GM23338 (cell line): ENCODE measurements at regions not wholly inside any gene's neighbourhood (a gene's known extent, or its start where the extent isn't known, plus 50 kb on each side); places are given as distances from the start of the nearest gene placed in this dataset.

Experiments
- ATAC-seq: fragments of 200-7000 bp; cut with Tn5 transposase; 3 replicates; pipeline ENCODE4 v1.9.1; 2020
- DNase-seq: peaks from one replicate; pipeline ENCODE4 v3.0.0-alpha.2; 2015; ENCODE audit warnings: low spot score
- H2AFZ ChIP-seq: fragments of 200-600 bp; sonication (generic); 2 replicates; pipeline ENCODE4 v1.8.0; 2016; ENCODE audit warnings: antibody characterized with exemption, mild to moderate bottlenecking, moderate library complexity
- H3F3A ChIP-seq: fragments of 200-600 bp; sonication (generic); replicated peaks from 2 replicates; pipeline ENCODE4 v1.8.0; 2017; ENCODE audit warnings: antibody characterized with exemption, mixed run types, low read depth
- H3K27ac ChIP-seq: fragments of 200-600 bp; sonication (generic); 2 replicates; pipeline ENCODE4 v1.6.1; 2016; ENCODE audit warnings: low read depth
- H3K27me3 ChIP-seq: fragments of 200-600 bp; sonication (generic); 2 replicates; pipeline ENCODE4 v1.8.0; 2016; ENCODE audit warnings: mild to moderate bottlenecking, mixed run types, moderate library complexity; ENCODE audit not compliant: insufficient read depth
- H3K36me3 ChIP-seq: fragments of 200-600 bp; sonication (generic); 2 replicates; pipeline ENCODE4 v1.8.0; 2016; ENCODE audit warnings: mild to moderate bottlenecking; ENCODE audit not compliant: insufficient read depth
- H3K4me1 ChIP-seq: fragments of 200-600 bp; sonication (generic); 2 replicates; pipeline ENCODE4 v1.8.0; 2016; ENCODE audit warnings: mild to moderate bottlenecking, moderate library complexity; ENCODE audit not compliant: insufficient read depth
- H3K4me2 ChIP-seq: fragments of 200-600 bp; sonication (generic); 2 replicates; pipeline ENCODE4 v1.7.1; 2017; ENCODE audit warnings: mixed run types
- H3K4me3 ChIP-seq: fragments of 200-600 bp; sonication (generic); 2 replicates; pipeline ENCODE4 v1.6.1; 2016; ENCODE audit warnings: mixed run types
- H3K79me2 ChIP-seq: fragments of 200-600 bp; sonication (generic); replicated peaks from 2 replicates; pipeline ENCODE4 v1.8.0; 2017; ENCODE audit warnings: mild to moderate bottlenecking; ENCODE audit not compliant: insufficient read depth
- H3K9me2 ChIP-seq: fragments of 200-600 bp; sonication (generic); 2 replicates; pipeline ENCODE4 v1.8.0; 2017; ENCODE audit not compliant: insufficient read depth
- H4K20me1 ChIP-seq: fragments of 200-600 bp; sonication (generic); replicated peaks from 2 replicates; pipeline ENCODE4 v1.8.0; 2017; ENCODE audit warnings: mild to moderate bottlenecking; ENCODE audit not compliant: insufficient read depth
- H3K27ac Mint-ChIP-seq: 2 replicates; pipeline ENCODE4 v1.8.0; 2020; ENCODE audit warnings: inconsistent platforms, mild to moderate bottlenecking, moderate library complexity, mixed read lengths
- H3K27me3 Mint-ChIP-seq: 3 replicates; pipeline ENCODE4 v1.8.0; 2022; ENCODE audit warnings: low read depth, mild to moderate bottlenecking, moderate library complexity, mixed read lengths, inconsistent platforms; ENCODE audit not compliant: insufficient read depth, poor library complexity
- H3K36me3 Mint-ChIP-seq: 3 replicates; pipeline ENCODE4 v1.8.0; 2021; ENCODE audit warnings: low read depth, mild to moderate bottlenecking, inconsistent platforms, moderate library complexity, mixed read lengths
- H3K4me1 Mint-ChIP-seq: 3 replicates; pipeline ENCODE4 v1.8.0; 2020; ENCODE audit warnings: mild to moderate bottlenecking, inconsistent platforms, mixed read lengths
- H3K4me3 Mint-ChIP-seq: 3 replicates; pipeline ENCODE4 v1.8.0; 2021; ENCODE audit warnings: moderate library complexity, mild to moderate bottlenecking, inconsistent platforms, mixed read lengths
- H3K9me3 Mint-ChIP-seq: 3 replicates; pipeline ENCODE4 v1.8.0; 2020; ENCODE audit warnings: moderate library complexity, mild to moderate bottlenecking, inconsistent platforms, mixed read lengths
- CREB1 ChIP-seq: fragments of 250-450 bp; sonication (Bioruptor Pico); IDR thresholded peaks from 2 replicates; pipeline ENCODE4 v1.5.0; 2020; ENCODE audit warnings: low read depth, mild to moderate bottlenecking, moderate library complexity
- EZH2 ChIP-seq: fragments of 200-600 bp; sonication (generic); IDR thresholded peaks from one replicate; pipeline ENCODE4 v1.8.0; 2017; ENCODE audit warnings: antibody characterized with exemption, mild to moderate bottlenecking, low read depth; ENCODE audit not compliant: unreplicated experiment
- EZH2phosphoT487 ChIP-seq: fragments of 200-600 bp; sonication (generic); IDR thresholded peaks from one replicate; pipeline ENCODE4 v1.8.1; 2018; ENCODE audit warnings: antibody characterized with exemption; ENCODE audit not compliant: unreplicated experiment
- JUNB ChIP-seq: IDR thresholded peaks from one replicate; pipeline ENCODE4 v1.6.1; 2016; ENCODE audit warnings: antibody characterized with exemption; ENCODE audit not compliant: unreplicated experiment
- NANOG ChIP-seq: IDR thresholded peaks from 2 replicates; pipeline ENCODE4 v1.6.1; 2016; ENCODE audit warnings: antibody characterized with exemption, borderline replicate concordance
- POLR2AphosphoS5 ChIP-seq: IDR thresholded peaks from 2 replicates; pipeline ENCODE4 v1.6.1; 2016; ENCODE audit warnings: antibody characterized with exemption, low read depth
- STAT1 ChIP-seq: IDR thresholded peaks from one replicate; pipeline ENCODE4 v1.6.1; 2016; ENCODE audit warnings: antibody characterized with exemption; ENCODE audit not compliant: unreplicated experiment
- ZNF114 ChIP-seq: fragments of 250-450 bp; sonication (Bioruptor Pico); IDR thresholded peaks from 2 replicates; pipeline ENCODE4 v1.5.0; 2020; ENCODE audit warnings: mild to moderate bottlenecking, moderate library complexity
- ZNF331 ChIP-seq: fragments of 250-450 bp; sonication (Bioruptor Pico); IDR thresholded peaks from 2 replicates; pipeline ENCODE4 v1.5.0; 2020; ENCODE audit warnings: low read depth, mild to moderate bottlenecking, moderate library complexity
- TF ChIP-seq, protein P1 (sequence below): IDR thresholded peaks from 2 replicates; pipeline ENCODE4 v1.6.1; 2016; ENCODE audit warnings: antibody characterized with exemption
- TF ChIP-seq, protein P2 (sequence below), 2 experiments: fragments of 200-600 bp in 1 of 2; sonication (generic) in 1 of 2; conservative IDR thresholded peaks; 2 replicates each; pipeline versions ENCODE4 v1.5.1 to v1.6.1; 2016 to 2017; ENCODE audit warnings: antibody characterized with exemption in 2 of 2, low read depth in 2 of 2, mild to moderate bottlenecking in 2 of 2, moderate library complexity in 1 of 2
- TF ChIP-seq, protein P3 (sequence below): IDR thresholded peaks from one replicate; pipeline ENCODE4 v1.6.1; 2018; ENCODE audit warnings: antibody characterized with exemption; ENCODE audit not compliant: unreplicated experiment
- TF ChIP-seq, protein P4 (sequence below): fragments of 250-450 bp; sonication (Bioruptor Pico); IDR thresholded peaks from 2 replicates; pipeline ENCODE4 v1.5.0; 2020; ENCODE audit warnings: mild to moderate bottlenecking, moderate library complexity

DNA sequence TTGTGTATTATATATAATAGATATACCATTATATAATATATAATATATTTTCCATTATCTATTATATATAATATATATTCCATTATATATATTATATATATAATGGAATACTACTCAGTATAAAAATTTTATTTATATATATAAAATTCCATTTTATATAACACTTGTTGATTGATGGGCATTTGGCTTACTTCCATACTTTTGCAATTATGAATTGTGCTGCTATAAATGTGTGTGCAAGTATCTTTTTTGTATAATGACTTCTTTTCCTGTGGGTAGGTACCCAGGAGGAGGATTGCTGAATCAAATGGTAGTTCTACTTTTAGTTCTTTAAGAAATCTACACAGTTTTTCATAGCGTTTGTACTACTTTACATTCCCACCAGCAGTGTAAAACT lies 1211.1 kb downstream of the NCAM2 start (continued):
- TF ChIP-seq, protein P1, sequence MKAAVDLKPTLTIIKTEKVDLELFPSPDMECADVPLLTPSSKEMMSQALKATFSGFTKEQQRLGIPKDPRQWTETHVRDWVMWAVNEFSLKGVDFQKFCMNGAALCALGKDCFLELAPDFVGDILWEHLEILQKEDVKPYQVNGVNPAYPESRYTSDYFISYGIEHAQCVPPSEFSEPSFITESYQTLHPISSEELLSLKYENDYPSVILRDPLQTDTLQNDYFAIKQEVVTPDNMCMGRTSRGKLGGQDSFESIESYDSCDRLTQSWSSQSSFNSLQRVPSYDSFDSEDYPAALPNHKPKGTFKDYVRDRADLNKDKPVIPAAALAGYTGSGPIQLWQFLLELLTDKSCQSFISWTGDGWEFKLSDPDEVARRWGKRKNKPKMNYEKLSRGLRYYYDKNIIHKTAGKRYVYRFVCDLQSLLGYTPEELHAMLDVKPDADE: no peak

DNA sequence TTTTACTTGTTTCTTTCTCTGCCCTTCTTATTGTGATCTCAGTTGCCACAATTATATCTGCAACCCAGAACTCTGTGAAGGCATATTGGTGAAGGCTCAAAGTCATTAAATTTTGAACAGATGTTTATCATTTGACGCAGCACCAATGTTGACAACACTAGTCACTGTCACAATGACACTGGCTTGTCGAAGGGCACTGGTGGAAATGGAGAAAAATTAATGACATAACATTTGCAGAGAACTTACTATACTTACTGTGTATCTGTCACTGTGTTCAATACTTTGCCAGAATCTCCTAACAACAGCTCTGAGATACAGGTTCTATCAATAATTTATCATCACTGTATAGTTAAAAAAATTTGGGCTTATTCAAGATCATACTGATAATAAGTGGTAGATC lies 1213.7 kb downstream of the NCAM2 start:
- no peak overlapping the region for H3K4me3 Mint-ChIP-seq
- ATAC-seq: no peak
- H3K79me2 ChIP-seq: no peaks in the 10 kb centered on the region
- no peaks in the 10 kb centered on the region for H3K4me1 ChIP-seq
- H3K9me3 Mint-ChIP-seq: no peaks in the 10 kb centered on the region
- H3K27ac ChIP-seq: no peak overlapping the region
- peaks cover 1% of the 10 kb centered on the region for H3K27me3 Mint-ChIP-seq
- no peak overlapping the region for H3K27ac Mint-ChIP-seq
- no peaks in the 10 kb centered on the region for H3F3A ChIP-seq
- no peak overlapping the region for H2AFZ ChIP-seq
- H3K4me1 Mint-ChIP-seq: no peaks in the 10 kb centered on the region
- no peaks in the 10 kb centered on the region for H3K36me3 Mint-ChIP-seq
- H4K20me1 ChIP-seq: no peaks in the 10 kb centered on the region
- TF ChIP-seq POLR2AphosphoS5 (no peak), EZH2 (no peak), STAT1 (no peak), CREB1 (no peak), ZNF331 (CRISPR knock-in tag) (no peak), NANOG (no peak), JUNB (no peak), ZNF114 (CRISPR knock-in tag) (no peak), EZH2phosphoT487 (no peak)
- TF ChIP-seq, protein P2, sequence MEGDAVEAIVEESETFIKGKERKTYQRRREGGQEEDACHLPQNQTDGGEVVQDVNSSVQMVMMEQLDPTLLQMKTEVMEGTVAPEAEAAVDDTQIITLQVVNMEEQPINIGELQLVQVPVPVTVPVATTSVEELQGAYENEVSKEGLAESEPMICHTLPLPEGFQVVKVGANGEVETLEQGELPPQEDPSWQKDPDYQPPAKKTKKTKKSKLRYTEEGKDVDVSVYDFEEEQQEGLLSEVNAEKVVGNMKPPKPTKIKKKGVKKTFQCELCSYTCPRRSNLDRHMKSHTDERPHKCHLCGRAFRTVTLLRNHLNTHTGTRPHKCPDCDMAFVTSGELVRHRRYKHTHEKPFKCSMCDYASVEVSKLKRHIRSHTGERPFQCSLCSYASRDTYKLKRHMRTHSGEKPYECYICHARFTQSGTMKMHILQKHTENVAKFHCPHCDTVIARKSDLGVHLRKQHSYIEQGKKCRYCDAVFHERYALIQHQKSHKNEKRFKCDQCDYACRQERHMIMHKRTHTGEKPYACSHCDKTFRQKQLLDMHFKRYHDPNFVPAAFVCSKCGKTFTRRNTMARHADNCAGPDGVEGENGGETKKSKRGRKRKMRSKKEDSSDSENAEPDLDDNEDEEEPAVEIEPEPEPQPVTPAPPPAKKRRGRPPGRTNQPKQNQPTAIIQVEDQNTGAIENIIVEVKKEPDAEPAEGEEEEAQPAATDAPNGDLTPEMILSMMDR (conservative IDR thresholded peaks at IDR 0.05; ENCODE audit: low read depth in 2 of 2): no peak
- TF ChIP-seq, protein P3, sequence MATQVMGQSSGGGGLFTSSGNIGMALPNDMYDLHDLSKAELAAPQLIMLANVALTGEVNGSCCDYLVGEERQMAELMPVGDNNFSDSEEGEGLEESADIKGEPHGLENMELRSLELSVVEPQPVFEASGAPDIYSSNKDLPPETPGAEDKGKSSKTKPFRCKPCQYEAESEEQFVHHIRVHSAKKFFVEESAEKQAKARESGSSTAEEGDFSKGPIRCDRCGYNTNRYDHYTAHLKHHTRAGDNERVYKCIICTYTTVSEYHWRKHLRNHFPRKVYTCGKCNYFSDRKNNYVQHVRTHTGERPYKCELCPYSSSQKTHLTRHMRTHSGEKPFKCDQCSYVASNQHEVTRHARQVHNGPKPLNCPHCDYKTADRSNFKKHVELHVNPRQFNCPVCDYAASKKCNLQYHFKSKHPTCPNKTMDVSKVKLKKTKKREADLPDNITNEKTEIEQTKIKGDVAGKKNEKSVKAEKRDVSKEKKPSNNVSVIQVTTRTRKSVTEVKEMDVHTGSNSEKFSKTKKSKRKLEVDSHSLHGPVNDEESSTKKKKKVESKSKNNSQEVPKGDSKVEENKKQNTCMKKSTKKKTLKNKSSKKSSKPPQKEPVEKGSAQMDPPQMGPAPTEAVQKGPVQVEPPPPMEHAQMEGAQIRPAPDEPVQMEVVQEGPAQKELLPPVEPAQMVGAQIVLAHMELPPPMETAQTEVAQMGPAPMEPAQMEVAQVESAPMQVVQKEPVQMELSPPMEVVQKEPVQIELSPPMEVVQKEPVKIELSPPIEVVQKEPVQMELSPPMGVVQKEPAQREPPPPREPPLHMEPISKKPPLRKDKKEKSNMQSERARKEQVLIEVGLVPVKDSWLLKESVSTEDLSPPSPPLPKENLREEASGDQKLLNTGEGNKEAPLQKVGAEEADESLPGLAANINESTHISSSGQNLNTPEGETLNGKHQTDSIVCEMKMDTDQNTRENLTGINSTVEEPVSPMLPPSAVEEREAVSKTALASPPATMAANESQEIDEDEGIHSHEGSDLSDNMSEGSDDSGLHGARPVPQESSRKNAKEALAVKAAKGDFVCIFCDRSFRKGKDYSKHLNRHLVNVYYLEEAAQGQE: no peak
- TF ChIP-seq, protein P1: no peak
- TF ChIP-seq, protein P4, sequence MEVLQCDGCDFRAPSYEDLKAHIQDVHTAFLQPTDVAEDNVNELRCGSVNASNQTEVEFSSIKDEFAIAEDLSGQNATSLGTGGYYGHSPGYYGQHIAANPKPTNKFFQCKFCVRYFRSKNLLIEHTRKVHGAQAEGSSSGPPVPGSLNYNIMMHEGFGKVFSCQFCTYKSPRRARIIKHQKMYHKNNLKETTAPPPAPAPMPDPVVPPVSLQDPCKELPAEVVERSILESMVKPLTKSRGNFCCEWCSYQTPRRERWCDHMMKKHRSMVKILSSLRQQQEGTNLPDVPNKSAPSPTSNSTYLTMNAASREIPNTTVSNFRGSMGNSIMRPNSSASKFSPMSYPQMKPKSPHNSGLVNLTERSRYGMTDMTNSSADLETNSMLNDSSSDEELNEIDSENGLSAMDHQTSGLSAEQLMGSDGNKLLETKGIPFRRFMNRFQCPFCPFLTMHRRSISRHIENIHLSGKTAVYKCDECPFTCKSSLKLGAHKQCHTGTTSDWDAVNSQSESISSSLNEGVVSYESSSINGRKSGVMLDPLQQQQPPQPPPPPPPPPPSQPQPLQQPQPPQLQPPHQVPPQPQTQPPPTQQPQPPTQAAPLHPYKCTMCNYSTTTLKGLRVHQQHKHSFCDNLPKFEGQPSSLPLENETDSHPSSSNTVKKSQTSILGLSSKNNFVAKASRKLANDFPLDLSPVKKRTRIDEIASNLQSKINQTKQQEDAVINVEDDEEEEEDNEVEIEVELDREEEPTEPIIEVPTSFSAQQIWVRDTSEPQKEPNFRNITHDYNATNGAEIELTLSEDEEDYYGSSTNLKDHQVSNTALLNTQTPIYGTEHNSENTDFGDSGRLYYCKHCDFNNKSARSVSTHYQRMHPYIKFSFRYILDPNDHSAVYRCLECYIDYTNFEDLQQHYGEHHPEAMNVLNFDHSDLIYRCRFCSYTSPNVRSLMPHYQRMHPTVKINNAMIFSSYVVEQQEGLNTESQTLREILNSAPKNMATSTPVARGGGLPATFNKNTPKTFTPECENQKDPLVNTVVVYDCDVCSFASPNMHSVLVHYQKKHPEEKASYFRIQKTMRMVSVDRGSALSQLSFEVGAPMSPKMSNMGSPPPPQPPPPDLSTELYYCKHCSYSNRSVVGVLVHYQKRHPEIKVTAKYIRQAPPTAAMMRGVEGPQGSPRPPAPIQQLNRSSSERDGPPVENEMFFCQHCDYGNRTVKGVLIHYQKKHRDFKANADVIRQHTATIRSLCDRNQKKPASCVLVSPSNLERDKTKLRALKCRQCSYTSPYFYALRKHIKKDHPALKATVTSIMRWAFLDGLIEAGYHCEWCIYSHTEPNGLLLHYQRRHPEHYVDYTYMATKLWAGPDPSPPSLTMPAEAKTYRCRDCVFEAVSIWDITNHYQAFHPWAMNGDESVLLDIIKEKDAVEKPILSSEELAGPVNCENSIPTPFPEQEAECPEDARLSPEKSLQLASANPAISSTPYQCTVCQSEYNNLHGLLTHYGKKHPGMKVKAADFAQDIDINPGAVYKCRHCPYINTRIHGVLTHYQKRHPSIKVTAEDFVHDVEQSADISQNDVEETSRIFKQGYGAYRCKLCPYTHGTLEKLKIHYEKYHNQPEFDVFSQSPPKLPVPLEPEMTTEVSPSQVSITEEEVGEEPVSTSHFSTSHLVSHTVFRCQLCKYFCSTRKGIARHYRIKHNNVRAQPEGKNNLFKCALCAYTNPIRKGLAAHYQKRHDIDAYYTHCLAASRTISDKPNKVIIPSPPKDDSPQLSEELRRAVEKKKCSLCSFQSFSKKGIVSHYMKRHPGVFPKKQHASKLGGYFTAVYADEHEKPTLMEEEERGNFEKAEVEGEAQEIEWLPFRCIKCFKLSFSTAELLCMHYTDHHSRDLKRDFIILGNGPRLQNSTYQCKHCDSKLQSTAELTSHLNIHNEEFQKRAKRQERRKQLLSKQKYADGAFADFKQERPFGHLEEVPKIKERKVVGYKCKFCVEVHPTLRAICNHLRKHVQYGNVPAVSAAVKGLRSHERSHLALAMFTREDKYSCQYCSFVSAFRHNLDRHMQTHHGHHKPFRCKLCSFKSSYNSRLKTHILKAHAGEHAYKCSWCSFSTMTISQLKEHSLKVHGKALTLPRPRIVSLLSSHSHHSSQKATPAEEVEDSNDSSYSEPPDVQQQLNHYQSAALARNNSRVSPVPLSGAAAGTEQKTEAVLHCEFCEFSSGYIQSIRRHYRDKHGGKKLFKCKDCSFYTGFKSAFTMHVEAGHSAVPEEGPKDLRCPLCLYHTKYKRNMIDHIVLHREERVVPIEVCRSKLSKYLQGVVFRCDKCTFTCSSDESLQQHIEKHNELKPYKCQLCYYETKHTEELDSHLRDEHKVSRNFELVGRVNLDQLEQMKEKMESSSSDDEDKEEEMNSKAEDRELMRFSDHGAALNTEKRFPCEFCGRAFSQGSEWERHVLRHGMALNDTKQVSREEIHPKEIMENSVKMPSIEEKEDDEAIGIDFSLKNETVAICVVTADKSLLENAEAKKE (CRISPR knock-in tag): no peak
- no peaks in the 10 kb centered on the region for H3K27me3 ChIP-seq
- no peaks in the 10 kb centered on the region for H3K36me3 ChIP-seq
- no peak for DNase-seq
- H3K4me2 ChIP-seq: no peak overlapping the region
- no peak overlapping the region for H3K4me3 ChIP-seq
- no peaks in the 10 kb centered on the region for H3K9me2 ChIP-seq
